ENCODE measurements at regions not wholly inside any gene's neighbourhood (a gene's known extent, or its start where the extent isn't known, plus 50 kb on each side); places are given as distances from the start of the nearest gene placed in this dataset.

- POLR2A ChIA-PET = no interaction called here
- in situ Hi-C loops (cut with HindIII; ENCODE audit: extremely low pct_ligation_motif_present, low pct_unique_long_range_greater_than_20kb) = no loop called here
- BruUV-seq (replicated peaks) = no TSS peak
These were observed 365.9 kb upstream of the THBS1 start for GRCh38 chr15:39215015-39215414.

More at GRCh38 chr15:39215015-39215414, 365.9 kb upstream of the THBS1 start:
- DNase-seq (ENCODE audit: low spot score) (no peak), ATAC-seq (no peak), FAIRE-seq (no peak)
- Histone ChIP-seq H2AFZ (ENCODE audit: low read length) (no peak overlapping the region), H3K27ac (ENCODE audit: extremely low read length, insufficient read depth, low read length) (no peak overlapping the region), H3K36me3 (replicated peaks in 1 of 2; ENCODE audit: control insufficient read depth in 1 of 2, insufficient read depth in 2 of 2, low read length in 2 of 2) (no peaks in the 10 kb centered on the region), H3K4me2 (ENCODE audit: low read depth, low read length) (no peak overlapping the region), H3K27me3 (ENCODE audit: control insufficient read depth in 1 of 2, insufficient read depth in 2 of 2, low read length in 2 of 2) (no peaks in the 10 kb centered on the region), H3K4me1 (ENCODE audit: insufficient read depth, low read length) (peaks cover 55% of the 10 kb centered on the region), H3K4me3 (replicated peaks in 1 of 3; ENCODE audit: insufficient read depth in 1 of 3, low read depth in 2 of 3, low read length in 3 of 3) (no peak overlapping the region), H3K9me3 (ENCODE audit: low read length) (peaks cover 12% of the 10 kb centered on the region; the same call in 1 of the 2 replicates), H4K20me1 (ENCODE audit: insufficient read depth, low read length) (no peaks in the 10 kb centered on the region), H3K79me2 (ENCODE audit: insufficient read depth, low read length) (no peaks in the 10 kb centered on the region), H3K9ac (ENCODE audit: insufficient read depth, low read depth, low read length) (no peak overlapping the region)
- no peak for TF ChIP-seq ZNF335 (CRISPR knock-in tag; IDR thresholded peaks at IDR 0.05)
- no peak for TF ChIP-seq NFE2L1 (CRISPR knock-in tag; IDR thresholded peaks at IDR 0.05; ENCODE audit: borderline replicate concordance)
- TF ChIP-seq ZGPAT (CRISPR knock-in tag; IDR thresholded peaks at IDR 0.05) = no peak
- TF ChIP-seq MLX (CRISPR knock-in tag; IDR thresholded peaks at IDR 0.05) = no peak
- TF ChIP-seq ZNF772 (CRISPR knock-in tag; IDR thresholded peaks at IDR 0.05) = no peak
- TF ChIP-seq ZBTB3 (CRISPR knock-in tag; IDR thresholded peaks at IDR 0.05; ENCODE audit: borderline replicate concordance, low read depth) = no peak
- no peak for TF ChIP-seq ZBTB7A (CRISPR knock-in tag; IDR thresholded peaks at IDR 0.05)
- TF ChIP-seq YY1 (IDR thresholded peaks at IDR 0.05; ENCODE audit: insufficient read depth, insufficient replicate concordance, low read depth, low read length) = no peak
- TF ChIP-seq ARHGAP35 (CRISPR knock-in tag; IDR thresholded peaks at IDR 0.05; ENCODE audit: borderline replicate concordance) = no peak
- no peak for TF ChIP-seq KDM1A (CRISPR knock-in tag; IDR thresholded peaks at IDR 0.05)
- no peak for TF ChIP-seq ZNF280B (CRISPR knock-in tag; IDR thresholded peaks at IDR 0.05; ENCODE audit: borderline replicate concordance)
- no peak for TF ChIP-seq ZBTB33 (CRISPR knock-in tag; IDR thresholded peaks at IDR 0.05)
- no peak for TF ChIP-seq ZSCAN21 (CRISPR knock-in tag; IDR thresholded peaks at IDR 0.05; ENCODE audit: borderline replicate concordance)
- TF ChIP-seq ZNF484 (CRISPR knock-in tag; IDR thresholded peaks at IDR 0.05; ENCODE audit: borderline replicate concordance, low read depth) = no peak
- intact Hi-C loops (cut with micrococcal nuclease; ENCODE audit: unreplicated experiment) = no loop called here
- WGBS (ENCODE audit: low lambda C conversion rate) = 98% methylated on average over 5 of the region's 5 CpGs
- CTCF ChIA-PET (ENCODE audit: low intra/inter-chr PET ratio, low total read pairs) = no interaction called here
